OCI-LY1 (cell line): ENCODE measurements at regions not wholly inside any gene's neighbourhood (a gene's known extent, or its start where the extent isn't known, plus 50 kb on each side); places are given as distances from the start of the nearest gene placed in this dataset.

Source experiments
- H2AFZ ChIP-seq: fragments of 200-600 bp; sonication (generic), shearing (Covaris generic); 2 replicates; pipeline ENCODE4 v1.6.0; 2014; ENCODE audit warnings: antibody characterized with exemption, mild to moderate bottlenecking, low read length
- H3F3A ChIP-seq: fragments of 200-600 bp; sonication (generic), shearing (Covaris generic); 2 replicates; pipeline ENCODE4 v1.6.0; 2014; ENCODE audit warnings: mild to moderate bottlenecking, antibody characterized with exemption, low read length, moderate library complexity; ENCODE audit not compliant: insufficient read depth
- H3K27ac ChIP-seq: fragments of 200-600 bp; sonication (generic); 2 replicates; pipeline ENCODE4 v1.5.1; 2014; ENCODE audit warnings: low read length, mixed run types, mild to moderate bottlenecking, low read depth; ENCODE audit not compliant: poor library complexity, severe bottlenecking
- H3K27me3 ChIP-seq: fragments of 200-600 bp; sonication (generic); 2 replicates; pipeline ENCODE4 v1.6.0; 2014; ENCODE audit warnings: antibody characterized with exemption, mild to moderate bottlenecking, low read length, moderate library complexity; ENCODE audit not compliant: insufficient read depth
- H3K36me3 ChIP-seq: fragments of 200-600 bp; sonication (generic); 2 replicates; pipeline ENCODE4 v1.6.1; 2014; ENCODE audit warnings: mild to moderate bottlenecking, antibody characterized with exemption, low read length, moderate library complexity, mixed read lengths; ENCODE audit not compliant: insufficient read depth
- H3K4me1 ChIP-seq: fragments of 200-600 bp; sonication (generic); 2 replicates; pipeline ENCODE4 v1.5.1; 2014; ENCODE audit warnings: mild to moderate bottlenecking, low read length, moderate library complexity; ENCODE audit not compliant: insufficient read depth, severe bottlenecking
- H3K4me2 ChIP-seq: fragments of 200-600 bp; sonication (generic), shearing (Covaris generic); 2 replicates; pipeline ENCODE4 v1.6.1; 2014; ENCODE audit warnings: low read length
- H3K4me3 ChIP-seq: fragments of 200-600 bp; sonication (generic); 2 replicates; pipeline ENCODE4 v1.5.1; 2014; ENCODE audit warnings: low read length, low read depth, mild to moderate bottlenecking, mixed read lengths; ENCODE audit not compliant: poor library complexity, severe bottlenecking
- H3K79me2 ChIP-seq: fragments of 200-600 bp; shearing (Covaris generic); 2 replicates; pipeline ENCODE4 v1.6.1; 2016; ENCODE audit warnings: mixed run types, low read length, mixed read lengths; ENCODE audit not compliant: insufficient read depth
- H3K9ac ChIP-seq: fragments of 200-600 bp; sonication (generic), shearing (Covaris generic); 2 replicates; pipeline ENCODE4 v1.6.1; 2014; ENCODE audit warnings: mild to moderate bottlenecking, low read length, mixed read lengths
- H3K9me2 ChIP-seq: fragments of 200-600 bp; sonication (generic), shearing (Covaris generic); 2 replicates; pipeline ENCODE4 v1.6.1; 2014; ENCODE audit warnings: low read depth, mild to moderate bottlenecking, low read length, mixed read lengths
- H3K9me3 ChIP-seq: fragments of 200-600 bp; shearing (Covaris generic); 2 replicates; pipeline ENCODE4 v1.6.1; 2014; ENCODE audit warnings: low read length, mixed read lengths
- H4K20me1 ChIP-seq: fragments of 200-600 bp; sonication (generic), shearing (Covaris generic); 2 replicates; pipeline ENCODE4 v1.6.0; 2016; ENCODE audit warnings: mild to moderate bottlenecking, low read length; ENCODE audit not compliant: insufficient read depth
- EZH2 ChIP-seq: fragments of 200-600 bp; sonication (generic), shearing (Covaris generic); IDR thresholded peaks from 2 replicates; pipeline ENCODE4 v1.8.0; 2017; ENCODE audit warnings: borderline replicate concordance, mixed run types, mild to moderate bottlenecking, antibody characterized with exemption, low read length, moderate library complexity, mixed read lengths
- TF ChIP-seq, protein P1 (sequence below): fragments of 200-600 bp; sonication (generic), shearing (Covaris generic); IDR thresholded peaks from 2 replicates; pipeline ENCODE4 v1.5.1; 2017; ENCODE audit warnings: mild to moderate bottlenecking, antibody characterized with exemption, low read length, moderate library complexity, mixed read lengths

DNA sequence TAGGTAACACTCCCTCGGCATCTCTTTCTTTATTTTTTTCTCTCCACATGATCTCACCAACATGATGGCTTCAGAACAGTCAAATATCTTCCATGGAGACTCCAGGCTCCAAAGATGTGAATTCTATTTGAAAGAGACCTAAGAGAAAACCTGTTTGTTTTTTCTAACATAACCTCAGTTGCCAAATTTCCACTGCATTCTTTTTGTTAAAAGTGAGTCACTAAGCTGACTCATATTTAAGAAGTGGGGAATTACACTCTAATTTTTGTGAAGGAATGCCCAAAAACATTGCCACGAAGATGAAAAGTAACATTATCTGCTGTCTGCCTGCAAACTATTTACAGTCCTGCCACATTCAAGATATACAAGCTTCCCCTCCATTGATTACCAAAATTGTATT is 1337.6 kb downstream of the LRFN5 start:
- no peaks in the 10 kb centered on the region for H3K9me2 ChIP-seq
- H3K79me2 ChIP-seq = no peaks in the 10 kb centered on the region
- no peak for TF ChIP-seq EZH2
- TF ChIP-seq, protein P1, sequence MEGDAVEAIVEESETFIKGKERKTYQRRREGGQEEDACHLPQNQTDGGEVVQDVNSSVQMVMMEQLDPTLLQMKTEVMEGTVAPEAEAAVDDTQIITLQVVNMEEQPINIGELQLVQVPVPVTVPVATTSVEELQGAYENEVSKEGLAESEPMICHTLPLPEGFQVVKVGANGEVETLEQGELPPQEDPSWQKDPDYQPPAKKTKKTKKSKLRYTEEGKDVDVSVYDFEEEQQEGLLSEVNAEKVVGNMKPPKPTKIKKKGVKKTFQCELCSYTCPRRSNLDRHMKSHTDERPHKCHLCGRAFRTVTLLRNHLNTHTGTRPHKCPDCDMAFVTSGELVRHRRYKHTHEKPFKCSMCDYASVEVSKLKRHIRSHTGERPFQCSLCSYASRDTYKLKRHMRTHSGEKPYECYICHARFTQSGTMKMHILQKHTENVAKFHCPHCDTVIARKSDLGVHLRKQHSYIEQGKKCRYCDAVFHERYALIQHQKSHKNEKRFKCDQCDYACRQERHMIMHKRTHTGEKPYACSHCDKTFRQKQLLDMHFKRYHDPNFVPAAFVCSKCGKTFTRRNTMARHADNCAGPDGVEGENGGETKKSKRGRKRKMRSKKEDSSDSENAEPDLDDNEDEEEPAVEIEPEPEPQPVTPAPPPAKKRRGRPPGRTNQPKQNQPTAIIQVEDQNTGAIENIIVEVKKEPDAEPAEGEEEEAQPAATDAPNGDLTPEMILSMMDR = no peak
- H3K4me3 ChIP-seq = no peak overlapping the region
- no peaks in the 10 kb centered on the region for H4K20me1 ChIP-seq
- H3K27me3 ChIP-seq = no peaks in the 10 kb centered on the region
- H3K27ac ChIP-seq = no peak overlapping the region
- no peaks in the 10 kb centered on the region for H3K4me1 ChIP-seq
- H3K4me2 ChIP-seq = no peak overlapping the region
- no peak overlapping the region for H2AFZ ChIP-seq
- no peak overlapping the region for H3K9ac ChIP-seq
- no peaks in the 10 kb centered on the region for H3K9me3 ChIP-seq
- no peaks in the 10 kb centered on the region for H3K36me3 ChIP-seq
- no peaks in the 10 kb centered on the region for H3F3A ChIP-seq

DNA sequence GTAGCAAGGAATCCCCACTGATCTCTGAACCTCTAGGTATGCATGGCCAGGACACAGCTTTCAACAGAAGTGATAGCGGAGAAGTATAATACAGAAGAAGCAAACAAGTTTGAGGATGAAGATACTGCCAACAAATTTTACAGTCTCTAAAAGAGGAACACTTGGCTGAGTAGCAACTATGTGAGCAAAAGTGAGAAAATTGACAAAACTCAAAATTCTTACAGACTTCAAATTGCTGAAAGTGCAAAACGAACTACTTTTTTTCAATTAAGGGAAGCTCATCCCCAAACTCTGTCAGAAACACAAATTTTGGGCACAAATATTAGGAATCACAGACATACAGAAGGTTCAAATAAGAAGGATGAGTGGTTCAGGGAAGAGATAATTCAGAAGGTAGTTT is 1324.6 kb downstream of the LRFN5 start:
- Histone ChIP-seq H3K79me2 (no peaks in the 10 kb centered on the region), H3K36me3 (no peaks in the 10 kb centered on the region), H3K9ac (no peak overlapping the region), H3K27ac (no peak overlapping the region), H3F3A (no peaks in the 10 kb centered on the region), H3K4me1 (peaks cover 5% of the 10 kb centered on the region), H3K4me3 (no peak overlapping the region), H3K9me3 (no peaks in the 10 kb centered on the region), H3K4me2 (no peak overlapping the region), H3K27me3 (no peaks in the 10 kb centered on the region), H4K20me1 (no peaks in the 10 kb centered on the region), H2AFZ (no peak overlapping the region), H3K9me2 (no peaks in the 10 kb centered on the region)
- TF ChIP-seq, protein P1 = no peak
- TF ChIP-seq EZH2 = no peak

DNA sequence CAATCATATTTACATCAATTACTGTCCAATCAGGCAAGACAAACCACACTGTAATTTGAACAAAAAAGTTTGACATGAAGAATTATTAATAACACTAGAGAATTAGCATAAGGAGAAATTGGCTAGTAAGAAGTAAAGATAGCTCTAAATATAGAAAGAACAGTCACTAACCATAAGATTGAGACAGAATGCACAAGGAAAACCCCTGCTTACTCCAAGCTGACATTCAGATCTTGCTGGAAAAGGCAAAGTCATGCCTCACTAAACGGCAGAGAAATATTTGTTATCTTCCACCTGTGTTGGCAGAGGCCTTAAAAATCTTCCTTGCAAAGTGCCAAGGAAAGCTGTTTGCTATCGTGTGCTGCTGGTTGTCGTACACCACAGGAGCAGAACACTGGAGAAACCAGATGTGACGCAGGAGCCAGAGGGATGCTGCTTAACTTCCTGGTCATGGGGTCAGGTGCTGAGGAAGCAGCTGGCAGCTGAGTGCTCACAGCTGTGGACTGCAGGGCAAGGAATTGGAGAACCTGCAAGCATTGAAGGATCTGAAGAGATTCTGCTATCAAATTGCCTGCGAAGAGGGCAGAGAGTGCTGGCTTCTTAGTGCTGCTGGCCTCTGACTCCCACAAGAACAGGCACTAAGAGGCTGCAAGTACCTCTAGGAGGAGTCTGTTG is 1323.3 kb downstream of the LRFN5 start:
- Histone ChIP-seq H3K27ac (no peak overlapping the region), H3K4me1 (peaks cover 5% of the 10 kb centered on the region)

More for the DNA sequence above, 1323.3 kb downstream of the LRFN5 start:
- no peaks in the 10 kb centered on the region for H4K20me1 ChIP-seq
- no peaks in the 10 kb centered on the region for H3K9me3 ChIP-seq
- no peaks in the 10 kb centered on the region for H3K27me3 ChIP-seq
- no peak overlapping the region for H2AFZ ChIP-seq
- no peak overlapping the region for H3K4me3 ChIP-seq
- H3F3A ChIP-seq = no peaks in the 10 kb centered on the region
- no peaks in the 10 kb centered on the region for H3K79me2 ChIP-seq
- no peaks in the 10 kb centered on the region for H3K9me2 ChIP-seq
- H3K36me3 ChIP-seq = no peaks in the 10 kb centered on the region
- no peak overlapping the region for H3K9ac ChIP-seq
- TF ChIP-seq EZH2 = no peak
- TF ChIP-seq, protein P1 = no peak
- H3K4me2 ChIP-seq = no peak overlapping the region
